HCT116 (cell line): ENCODE measurements at regions not wholly inside any gene's neighbourhood (a gene's known extent, or its start where the extent isn't known, plus 50 kb on each side); places are given as distances from the start of the nearest gene placed in this dataset.

ENCODE experiments used
- EZH2 ChIP-seq: fragments of 200-600 bp; sonication (generic); IDR thresholded peaks from 2 replicates; pipeline ENCODE4 v1.6.1; 2017; ENCODE audit warnings: antibody characterized with exemption, mixed run types
- EZH2phosphoT487 ChIP-seq: fragments of 200-600 bp; IDR thresholded peaks from 2 replicates; pipeline ENCODE4 v1.6.1; 2018; ENCODE audit warnings: antibody characterized with exemption, borderline replicate concordance
- REST ChIP-seq: IDR thresholded peaks from 2 replicates; pipeline ENCODE4 v1.6.1; 2012; ENCODE audit warnings: low read depth

- TF ChIP-seq REST (no peak), EZH2 (no peak), EZH2phosphoT487 (no peak)
These were observed 273.7 kb downstream of the UQCRFS1 start for GRCh38 chr19:28939236-28939635.
